GM23338 (cell line): ENCODE measurements at regions not wholly inside any gene's neighbourhood (a gene's known extent, or its start where the extent isn't known, plus 50 kb on each side); places are given as distances from the start of the nearest gene placed in this dataset.

Experiments used
- ATAC-seq: fragments of 200-7000 bp; cut with Tn5 transposase; 3 replicates; pipeline ENCODE4 v1.9.1; 2020
- DNase-seq: peaks from one replicate; pipeline ENCODE4 v3.0.0-alpha.2; 2015; ENCODE audit warnings: low spot score
- H2AFZ ChIP-seq: fragments of 200-600 bp; sonication (generic); 2 replicates; pipeline ENCODE4 v1.8.0; 2016; ENCODE audit warnings: antibody characterized with exemption, mild to moderate bottlenecking, moderate library complexity
- H3F3A ChIP-seq: fragments of 200-600 bp; sonication (generic); replicated peaks from 2 replicates; pipeline ENCODE4 v1.8.0; 2017; ENCODE audit warnings: antibody characterized with exemption, mixed run types, low read depth
- H3K27ac ChIP-seq: fragments of 200-600 bp; sonication (generic); 2 replicates; pipeline ENCODE4 v1.6.1; 2016; ENCODE audit warnings: low read depth
- H3K27me3 ChIP-seq: fragments of 200-600 bp; sonication (generic); 2 replicates; pipeline ENCODE4 v1.8.0; 2016; ENCODE audit warnings: mild to moderate bottlenecking, mixed run types, moderate library complexity; ENCODE audit not compliant: insufficient read depth
- H3K36me3 ChIP-seq: fragments of 200-600 bp; sonication (generic); 2 replicates; pipeline ENCODE4 v1.8.0; 2016; ENCODE audit warnings: mild to moderate bottlenecking; ENCODE audit not compliant: insufficient read depth
- H3K4me1 ChIP-seq: fragments of 200-600 bp; sonication (generic); 2 replicates; pipeline ENCODE4 v1.8.0; 2016; ENCODE audit warnings: mild to moderate bottlenecking, moderate library complexity; ENCODE audit not compliant: insufficient read depth
- H3K4me2 ChIP-seq: fragments of 200-600 bp; sonication (generic); 2 replicates; pipeline ENCODE4 v1.7.1; 2017; ENCODE audit warnings: mixed run types
- H3K4me3 ChIP-seq: fragments of 200-600 bp; sonication (generic); 2 replicates; pipeline ENCODE4 v1.6.1; 2016; ENCODE audit warnings: mixed run types
- H3K79me2 ChIP-seq: fragments of 200-600 bp; sonication (generic); replicated peaks from 2 replicates; pipeline ENCODE4 v1.8.0; 2017; ENCODE audit warnings: mild to moderate bottlenecking; ENCODE audit not compliant: insufficient read depth
- H3K9me2 ChIP-seq: fragments of 200-600 bp; sonication (generic); 2 replicates; pipeline ENCODE4 v1.8.0; 2017; ENCODE audit not compliant: insufficient read depth
- H4K20me1 ChIP-seq: fragments of 200-600 bp; sonication (generic); replicated peaks from 2 replicates; pipeline ENCODE4 v1.8.0; 2017; ENCODE audit warnings: mild to moderate bottlenecking; ENCODE audit not compliant: insufficient read depth
- H3K27ac Mint-ChIP-seq: 2 replicates; pipeline ENCODE4 v1.8.0; 2020; ENCODE audit warnings: inconsistent platforms, mild to moderate bottlenecking, moderate library complexity, mixed read lengths
- H3K27me3 Mint-ChIP-seq: 3 replicates; pipeline ENCODE4 v1.8.0; 2022; ENCODE audit warnings: low read depth, mild to moderate bottlenecking, moderate library complexity, mixed read lengths, inconsistent platforms; ENCODE audit not compliant: insufficient read depth, poor library complexity
- H3K36me3 Mint-ChIP-seq: 3 replicates; pipeline ENCODE4 v1.8.0; 2021; ENCODE audit warnings: low read depth, mild to moderate bottlenecking, inconsistent platforms, moderate library complexity, mixed read lengths
- H3K4me1 Mint-ChIP-seq: 3 replicates; pipeline ENCODE4 v1.8.0; 2020; ENCODE audit warnings: mild to moderate bottlenecking, inconsistent platforms, mixed read lengths
- H3K4me3 Mint-ChIP-seq: 3 replicates; pipeline ENCODE4 v1.8.0; 2021; ENCODE audit warnings: moderate library complexity, mild to moderate bottlenecking, inconsistent platforms, mixed read lengths
- H3K9me3 Mint-ChIP-seq: 3 replicates; pipeline ENCODE4 v1.8.0; 2020; ENCODE audit warnings: moderate library complexity, mild to moderate bottlenecking, inconsistent platforms, mixed read lengths
- CREB1 ChIP-seq: fragments of 250-450 bp; sonication (Bioruptor Pico); IDR thresholded peaks from 2 replicates; pipeline ENCODE4 v1.5.0; 2020; ENCODE audit warnings: low read depth, mild to moderate bottlenecking, moderate library complexity
- EZH2 ChIP-seq: fragments of 200-600 bp; sonication (generic); IDR thresholded peaks from one replicate; pipeline ENCODE4 v1.8.0; 2017; ENCODE audit warnings: antibody characterized with exemption, mild to moderate bottlenecking, low read depth; ENCODE audit not compliant: unreplicated experiment
- STAT1 ChIP-seq: IDR thresholded peaks from one replicate; pipeline ENCODE4 v1.6.1; 2016; ENCODE audit warnings: antibody characterized with exemption; ENCODE audit not compliant: unreplicated experiment
- ZNF114 ChIP-seq: fragments of 250-450 bp; sonication (Bioruptor Pico); IDR thresholded peaks from 2 replicates; pipeline ENCODE4 v1.5.0; 2020; ENCODE audit warnings: mild to moderate bottlenecking, moderate library complexity
- TF ChIP-seq, protein P1 (sequence below): IDR thresholded peaks from 2 replicates; pipeline ENCODE4 v1.6.1; 2016; ENCODE audit warnings: antibody characterized with exemption
- TF ChIP-seq, protein P2 (sequence below): IDR thresholded peaks from one replicate; pipeline ENCODE4 v1.6.1; 2018; ENCODE audit warnings: antibody characterized with exemption; ENCODE audit not compliant: unreplicated experiment

DNA sequence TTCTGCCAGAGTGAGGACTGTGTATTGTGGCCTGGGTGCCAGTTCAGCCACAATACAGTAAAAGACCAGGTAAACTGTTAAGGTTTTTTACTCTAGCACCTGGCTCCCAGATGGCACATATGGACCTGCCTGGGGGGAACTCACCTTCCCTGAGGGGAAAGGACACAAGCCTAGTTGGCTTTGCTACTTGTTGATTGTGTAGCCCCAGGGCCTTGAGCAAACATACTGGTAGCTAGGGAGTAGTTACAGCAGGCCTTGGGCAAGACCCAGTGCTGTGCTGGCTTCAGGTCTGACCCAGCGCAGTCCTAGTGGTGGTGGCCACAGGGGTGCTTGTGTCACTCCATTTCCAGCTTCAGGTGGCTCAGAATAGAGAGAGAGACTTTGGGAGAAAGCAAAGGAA is 216.4 kb downstream of the KLHL28 start:
- H3K4me1 Mint-ChIP-seq: no peaks in the 10 kb centered on the region
- H3F3A ChIP-seq: no peaks in the 10 kb centered on the region
- no peaks in the 10 kb centered on the region for H3K36me3 ChIP-seq
- no peaks in the 10 kb centered on the region for H3K4me1 ChIP-seq
- no peak overlapping the region for H3K27ac Mint-ChIP-seq
- H4K20me1 ChIP-seq: no peaks in the 10 kb centered on the region
- no peak overlapping the region for H3K4me3 ChIP-seq
- H3K36me3 Mint-ChIP-seq: no peaks in the 10 kb centered on the region
- H3K4me3 Mint-ChIP-seq: no peak overlapping the region
- no peak for TF ChIP-seq STAT1
- TF ChIP-seq, protein P1, sequence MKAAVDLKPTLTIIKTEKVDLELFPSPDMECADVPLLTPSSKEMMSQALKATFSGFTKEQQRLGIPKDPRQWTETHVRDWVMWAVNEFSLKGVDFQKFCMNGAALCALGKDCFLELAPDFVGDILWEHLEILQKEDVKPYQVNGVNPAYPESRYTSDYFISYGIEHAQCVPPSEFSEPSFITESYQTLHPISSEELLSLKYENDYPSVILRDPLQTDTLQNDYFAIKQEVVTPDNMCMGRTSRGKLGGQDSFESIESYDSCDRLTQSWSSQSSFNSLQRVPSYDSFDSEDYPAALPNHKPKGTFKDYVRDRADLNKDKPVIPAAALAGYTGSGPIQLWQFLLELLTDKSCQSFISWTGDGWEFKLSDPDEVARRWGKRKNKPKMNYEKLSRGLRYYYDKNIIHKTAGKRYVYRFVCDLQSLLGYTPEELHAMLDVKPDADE: no peak
- TF ChIP-seq ZNF114 (CRISPR knock-in tag): no peak
- no peak overlapping the region for H3K4me2 ChIP-seq
- ATAC-seq: no peak
- peaks cover 8% of the 10 kb centered on the region; the same call in 1 of the 3 replicates for H3K9me3 Mint-ChIP-seq
- no peak overlapping the region for H3K27ac ChIP-seq
- no peaks in the 10 kb centered on the region for H3K27me3 ChIP-seq
- peaks cover 5% of the 10 kb centered on the region for H3K9me2 ChIP-seq
- H3K79me2 ChIP-seq: no peaks in the 10 kb centered on the region
- peaks cover 2% of the 10 kb centered on the region for H3K27me3 Mint-ChIP-seq
- H2AFZ ChIP-seq: no peak overlapping the region
- no peak for DNase-seq

DNA sequence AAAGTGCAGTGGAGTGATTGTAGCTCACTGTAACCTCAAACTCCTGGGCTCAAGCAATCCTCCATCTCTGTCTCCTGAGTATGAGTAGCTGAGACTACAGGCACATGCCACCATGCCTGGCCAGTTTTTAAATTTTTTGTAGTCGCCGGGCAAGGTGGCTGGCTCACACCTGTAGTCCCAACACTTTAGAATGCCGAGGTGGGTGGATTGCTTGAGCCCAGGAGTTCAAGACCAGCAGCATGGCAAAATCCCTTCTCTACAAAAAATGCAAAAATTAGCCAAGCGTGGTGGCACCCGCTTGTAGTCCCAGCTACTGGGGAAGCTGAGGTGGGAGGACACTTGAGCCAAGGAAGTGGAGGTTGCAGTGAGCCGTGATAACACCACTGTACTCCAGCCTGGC is 219.5 kb downstream of the KLHL28 start:
- Mint-ChIP-seq H3K36me3 (no peaks in the 10 kb centered on the region), H3K4me1 (no peaks in the 10 kb centered on the region; the same call in 1 of the 3 replicates), H3K9me3 (0 out of 3 replicates have a peak, but pooled peaks cover 2% of the 10 kb centered on the region), H3K27ac (no peak overlapping the region), H3K4me3 (no peak overlapping the region), H3K27me3 (no peaks in the 10 kb centered on the region)
- H3K36me3 ChIP-seq: no peaks in the 10 kb centered on the region
- no peak overlapping the region for H3K27ac ChIP-seq
- TF ChIP-seq, protein P2, sequence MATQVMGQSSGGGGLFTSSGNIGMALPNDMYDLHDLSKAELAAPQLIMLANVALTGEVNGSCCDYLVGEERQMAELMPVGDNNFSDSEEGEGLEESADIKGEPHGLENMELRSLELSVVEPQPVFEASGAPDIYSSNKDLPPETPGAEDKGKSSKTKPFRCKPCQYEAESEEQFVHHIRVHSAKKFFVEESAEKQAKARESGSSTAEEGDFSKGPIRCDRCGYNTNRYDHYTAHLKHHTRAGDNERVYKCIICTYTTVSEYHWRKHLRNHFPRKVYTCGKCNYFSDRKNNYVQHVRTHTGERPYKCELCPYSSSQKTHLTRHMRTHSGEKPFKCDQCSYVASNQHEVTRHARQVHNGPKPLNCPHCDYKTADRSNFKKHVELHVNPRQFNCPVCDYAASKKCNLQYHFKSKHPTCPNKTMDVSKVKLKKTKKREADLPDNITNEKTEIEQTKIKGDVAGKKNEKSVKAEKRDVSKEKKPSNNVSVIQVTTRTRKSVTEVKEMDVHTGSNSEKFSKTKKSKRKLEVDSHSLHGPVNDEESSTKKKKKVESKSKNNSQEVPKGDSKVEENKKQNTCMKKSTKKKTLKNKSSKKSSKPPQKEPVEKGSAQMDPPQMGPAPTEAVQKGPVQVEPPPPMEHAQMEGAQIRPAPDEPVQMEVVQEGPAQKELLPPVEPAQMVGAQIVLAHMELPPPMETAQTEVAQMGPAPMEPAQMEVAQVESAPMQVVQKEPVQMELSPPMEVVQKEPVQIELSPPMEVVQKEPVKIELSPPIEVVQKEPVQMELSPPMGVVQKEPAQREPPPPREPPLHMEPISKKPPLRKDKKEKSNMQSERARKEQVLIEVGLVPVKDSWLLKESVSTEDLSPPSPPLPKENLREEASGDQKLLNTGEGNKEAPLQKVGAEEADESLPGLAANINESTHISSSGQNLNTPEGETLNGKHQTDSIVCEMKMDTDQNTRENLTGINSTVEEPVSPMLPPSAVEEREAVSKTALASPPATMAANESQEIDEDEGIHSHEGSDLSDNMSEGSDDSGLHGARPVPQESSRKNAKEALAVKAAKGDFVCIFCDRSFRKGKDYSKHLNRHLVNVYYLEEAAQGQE: no peak
- no peak for DNase-seq
- no peak for ATAC-seq
- H3K9me2 ChIP-seq: no peaks in the 10 kb centered on the region; the same call in none of the 2 replicates
- H3K79me2 ChIP-seq: no peaks in the 10 kb centered on the region
- no peaks in the 10 kb centered on the region for H3K27me3 ChIP-seq
- peaks cover 4% of the 10 kb centered on the region; the same call in 1 of the 2 replicates for H3K4me1 ChIP-seq
- no peak overlapping the region for H3K4me2 ChIP-seq
- no peak overlapping the region for H3K4me3 ChIP-seq
- H3F3A ChIP-seq: no peaks in the 10 kb centered on the region
- no peaks in the 10 kb centered on the region for H4K20me1 ChIP-seq
- H2AFZ ChIP-seq: peak overlapping the region; percentile 8; the same call in 1 of the 2 replicates

DNA sequence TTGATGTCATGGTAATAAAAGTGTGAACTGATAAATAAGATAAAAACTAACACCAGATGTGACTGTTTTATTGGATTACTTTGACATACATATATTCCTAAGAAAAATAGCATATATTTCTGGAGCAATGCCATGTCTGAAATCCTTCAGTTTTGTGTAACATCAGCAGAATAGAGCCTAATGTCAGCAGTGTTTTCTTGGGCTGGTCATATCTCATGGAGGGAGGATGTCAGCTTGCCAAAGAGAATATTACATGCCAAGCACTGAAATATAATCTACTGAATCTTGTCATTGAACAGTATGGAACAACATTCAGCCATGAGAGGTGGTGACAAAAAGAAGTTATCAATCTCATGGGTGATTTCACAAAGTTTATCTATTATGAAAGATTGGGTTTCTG is 220.3 kb downstream of the KLHL28 start:
- DNase-seq: no peak
- Mint-ChIP-seq H3K27ac (no peak overlapping the region), H3K4me3 (no peak overlapping the region), H3K27me3 (no peaks in the 10 kb centered on the region), H3K36me3 (no peaks in the 10 kb centered on the region), H3K4me1 (no peaks in the 10 kb centered on the region; the same call in 1 of the 3 replicates), H3K9me3 (no peaks in the 10 kb centered on the region)
- Histone ChIP-seq H3F3A (no peaks in the 10 kb centered on the region), H3K4me1 (peaks cover 7% of the 10 kb centered on the region; the same call in 1 of the 2 replicates), H2AFZ (no peak overlapping the region), H3K4me3 (no peak overlapping the region), H3K27me3 (no peaks in the 10 kb centered on the region), H3K79me2 (no peaks in the 10 kb centered on the region), H4K20me1 (no peaks in the 10 kb centered on the region), H3K27ac (no peak overlapping the region), H3K4me2 (no peak overlapping the region), H3K36me3 (no peaks in the 10 kb centered on the region), H3K9me2 (no peaks in the 10 kb centered on the region; the same call in 1 of the 2 replicates)
- no peak for ATAC-seq
- TF ChIP-seq ZNF114 (CRISPR knock-in tag) (no peak), EZH2 (no peak), CREB1 (CRISPR knock-in tag) (no peak)
